ENCODE measurements at regions not wholly inside any gene's neighbourhood (a gene's known extent, or its start where the extent isn't known, plus 50 kb on each side); places are given as distances from the start of the nearest gene placed in this dataset.
A peak's percentile ranks its signal among the peaks of the same experiment; 100 is the strongest.

DNA sequence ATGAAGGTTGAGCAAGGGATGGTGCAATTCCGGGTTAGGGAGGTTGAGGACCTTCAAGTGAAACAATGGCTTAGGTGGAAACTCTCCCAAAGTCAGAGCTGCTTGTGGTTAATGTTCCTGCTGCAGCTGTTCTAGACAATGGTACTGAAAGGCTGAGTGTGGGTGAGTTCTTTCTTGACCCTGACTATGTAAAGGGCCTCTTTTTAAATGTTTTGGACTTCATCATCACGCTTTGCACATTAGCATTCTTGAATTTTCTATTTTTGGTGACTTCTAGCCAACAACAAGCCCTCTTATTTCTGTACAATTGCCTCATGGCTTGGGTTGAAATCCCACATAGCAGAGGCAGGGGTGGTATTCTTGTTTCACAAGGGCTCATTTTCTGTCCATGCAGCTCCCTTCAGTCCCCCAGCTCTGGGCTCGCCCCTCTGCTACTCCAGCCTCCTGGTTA, 136.3 kb upstream of the ANKRD55 start:
- no peaks in the 10 kb centered on the region for H3K79me2 ChIP-seq (ENCODE audit: control insufficient read depth, insufficient read depth, low read length, poor library complexity)
- H3K4ac ChIP-seq (ENCODE audit: low read depth, low read length) = no peak overlapping the region
- no peaks in the 10 kb centered on the region for H3K36me3 ChIP-seq (ENCODE audit: control insufficient read depth in 1 of 2, insufficient read depth in 2 of 2, low read length in 2 of 2)
- H3K14ac ChIP-seq (ENCODE audit: low read length) = no peak overlapping the region
- no peak overlapping the region for H3K27ac ChIP-seq (ENCODE audit: low read depth, low read length)
- no peak overlapping the region for H3K4me3 ChIP-seq (ENCODE audit: low read depth, low read length)
- no peak overlapping the region for H3K9ac ChIP-seq (ENCODE audit: low read length)
- no peaks in the 10 kb centered on the region for H3K9me3 ChIP-seq (ENCODE audit: insufficient read depth, low read depth, low read length)
- no peak overlapping the region for H2BK5ac ChIP-seq (ENCODE audit: low read depth, low read length, poor library complexity)
- no peak overlapping the region for H2AFZ ChIP-seq (ENCODE audit: insufficient read depth, low read length, poor library complexity)
- no peak overlapping the region for H4K8ac ChIP-seq (ENCODE audit: low read depth, low read length)
- H2BK120ac ChIP-seq (ENCODE audit: insufficient read depth, low read length, poor library complexity) = no peak overlapping the region
- H3K23ac ChIP-seq (ENCODE audit: low read length) = no peak overlapping the region
- peak overlapping the region; percentile 30 for H2AK5ac ChIP-seq (ENCODE audit: low read length)
- DNase-seq = no peak
- H4K12ac ChIP-seq (ENCODE audit: low read depth, low read length) = no peak overlapping the region
- H3K27me3 ChIP-seq (ENCODE audit: insufficient read depth, low read length) = no peaks in the 10 kb centered on the region
- H3K4me2 ChIP-seq (ENCODE audit: low read length) = no peak overlapping the region
- no peaks in the 10 kb centered on the region for H3K4me1 ChIP-seq (ENCODE audit: control insufficient read depth in 1 of 2, insufficient read depth in 2 of 2, low read length in 2 of 2)
- H2BK12ac ChIP-seq (ENCODE audit: low read length) = no peak overlapping the region
- no peak overlapping the region for H3K18ac ChIP-seq (ENCODE audit: low read length)
- no peak overlapping the region for H4K91ac ChIP-seq (ENCODE audit: low read depth, low read length)
- H3K79me1 ChIP-seq (ENCODE audit: low read length) = peaks cover 2% of the 10 kb centered on the region
- no CpG with 5 or more reads among the region's 3 CpGs for WGBS (ENCODE audit: extremely low coverage, insufficient coverage, insufficient read length)

DNA sequence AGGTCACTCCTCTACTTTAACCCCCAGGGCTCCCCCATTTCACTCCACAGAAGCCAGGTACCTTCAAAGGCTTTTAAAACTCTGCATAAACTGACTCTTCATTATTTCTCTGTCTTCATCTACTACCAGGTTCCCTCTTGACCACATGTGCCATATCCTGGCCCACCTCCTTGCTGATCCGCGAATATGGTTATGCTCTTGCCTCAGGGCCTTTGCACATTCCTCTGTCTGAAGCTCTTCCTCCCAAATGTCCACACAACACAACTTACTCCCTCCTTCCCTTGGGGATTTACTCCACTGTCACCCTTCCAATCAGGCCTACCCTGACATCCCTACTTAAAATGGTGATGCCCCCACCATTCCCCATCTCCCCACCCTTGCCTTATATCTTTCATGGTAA, 134.6 kb upstream of the ANKRD55 start:
- Histone ChIP-seq H3K79me2 (ENCODE audit: control insufficient read depth, insufficient read depth, low read length, poor library complexity) (no peaks in the 10 kb centered on the region), H3K4me1 (ENCODE audit: control insufficient read depth in 1 of 2, insufficient read depth in 2 of 2, low read length in 2 of 2) (no peaks in the 10 kb centered on the region), H2AFZ (ENCODE audit: insufficient read depth, low read length, poor library complexity) (no peak overlapping the region), H3K14ac (ENCODE audit: low read length) (no peak overlapping the region), H2BK12ac (ENCODE audit: low read length) (no peak overlapping the region), H3K23ac (ENCODE audit: low read length) (no peak overlapping the region), H4K91ac (ENCODE audit: low read depth, low read length) (no peak overlapping the region), H3K18ac (ENCODE audit: low read length) (no peak overlapping the region), H3K4me3 (ENCODE audit: low read depth, low read length) (no peak overlapping the region), H3K27ac (ENCODE audit: low read depth, low read length) (no peak overlapping the region), H3K27me3 (ENCODE audit: insufficient read depth, low read length) (no peaks in the 10 kb centered on the region), H4K12ac (ENCODE audit: low read depth, low read length) (no peak overlapping the region), H3K36me3 (ENCODE audit: control insufficient read depth in 1 of 2, insufficient read depth in 2 of 2, low read length in 2 of 2) (no peaks in the 10 kb centered on the region), H4K8ac (ENCODE audit: low read depth, low read length) (peak overlapping the region; percentile 45), H3K4me2 (ENCODE audit: low read length) (no peak overlapping the region), H3K9me3 (ENCODE audit: insufficient read depth, low read depth, low read length) (no peaks in the 10 kb centered on the region), H3K4ac (ENCODE audit: low read depth, low read length) (no peak overlapping the region), H3K9ac (ENCODE audit: low read length) (no peak overlapping the region), H2BK120ac (ENCODE audit: insufficient read depth, low read length, poor library complexity) (peak overlapping the region; percentile 33), H3K79me1 (ENCODE audit: low read length) (peaks cover 2% of the 10 kb centered on the region), H2BK5ac (ENCODE audit: low read depth, low read length, poor library complexity) (no peak overlapping the region), H2AK5ac (ENCODE audit: low read length) (no peak overlapping the region)
- no CpG with 5 or more reads among the region's 2 CpGs for WGBS (ENCODE audit: extremely low coverage, insufficient coverage, insufficient read length)
- DNase-seq = no peak

DNA sequence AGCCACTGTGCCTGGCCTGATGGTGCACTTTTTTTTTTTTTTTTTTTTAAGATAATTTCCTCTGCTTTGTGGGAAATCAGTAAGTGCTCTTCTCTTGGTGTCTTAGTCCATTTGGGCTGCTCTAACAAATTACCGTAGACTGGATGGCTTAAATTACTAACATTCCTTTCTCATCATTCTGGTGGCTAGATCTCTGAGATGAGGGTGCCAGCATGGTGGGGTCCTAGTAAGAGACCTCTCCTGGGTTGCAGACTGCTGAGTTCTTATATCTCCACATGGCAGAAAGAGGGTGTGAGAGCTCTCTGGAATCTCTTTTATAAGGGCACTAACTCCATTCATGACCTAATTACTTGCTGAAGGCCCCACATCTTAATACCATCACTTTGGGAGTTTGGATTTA, 133.9 kb upstream of the ANKRD55 start:
- WGBS (ENCODE audit: extremely low coverage, insufficient coverage, insufficient read length) = no CpG with 5 or more reads among the region's 1 CpG
- no peak overlapping the region for H3K4me3 ChIP-seq (ENCODE audit: low read depth, low read length)
- H3K23ac ChIP-seq (ENCODE audit: low read length) = no peak overlapping the region
- peaks cover 2% of the 10 kb centered on the region for H3K79me1 ChIP-seq (ENCODE audit: low read length)
- DNase-seq = peak; percentile 92 to 95
- no peaks in the 10 kb centered on the region for H3K27me3 ChIP-seq (ENCODE audit: insufficient read depth, low read length)
- peak overlapping the region; percentile 38 for H2BK12ac ChIP-seq (ENCODE audit: low read length)
- H2AK5ac ChIP-seq (ENCODE audit: low read length) = no peak overlapping the region
- no peaks in the 10 kb centered on the region for H3K79me2 ChIP-seq (ENCODE audit: control insufficient read depth, insufficient read depth, low read length, poor library complexity)
- no peaks in the 10 kb centered on the region for H3K9me3 ChIP-seq (ENCODE audit: insufficient read depth, low read depth, low read length)
- H3K14ac ChIP-seq (ENCODE audit: low read length) = no peak overlapping the region
- H3K9ac ChIP-seq (ENCODE audit: low read length) = no peak overlapping the region
- no peaks in the 10 kb centered on the region for H3K36me3 ChIP-seq (ENCODE audit: control insufficient read depth in 1 of 2, insufficient read depth in 2 of 2, low read length in 2 of 2)
- H2BK5ac ChIP-seq (ENCODE audit: low read depth, low read length, poor library complexity) = no peak overlapping the region
- H2BK120ac ChIP-seq (ENCODE audit: insufficient read depth, low read length, poor library complexity) = no peak overlapping the region
- H4K8ac ChIP-seq (ENCODE audit: low read depth, low read length) = no peak overlapping the region
- H3K27ac ChIP-seq (ENCODE audit: low read depth, low read length) = no peak overlapping the region
- H3K4ac ChIP-seq (ENCODE audit: low read depth, low read length) = no peak overlapping the region
- no peak overlapping the region for H3K18ac ChIP-seq (ENCODE audit: low read length)
- no peak overlapping the region for H2AFZ ChIP-seq (ENCODE audit: insufficient read depth, low read length, poor library complexity)
- no peak overlapping the region for H3K4me2 ChIP-seq (ENCODE audit: low read length)
- no peak overlapping the region for H4K91ac ChIP-seq (ENCODE audit: low read depth, low read length)
- no peak overlapping the region for H4K12ac ChIP-seq (ENCODE audit: low read depth, low read length)
- no peaks in the 10 kb centered on the region for H3K4me1 ChIP-seq (ENCODE audit: control insufficient read depth in 1 of 2, insufficient read depth in 2 of 2, low read length in 2 of 2)

DNA sequence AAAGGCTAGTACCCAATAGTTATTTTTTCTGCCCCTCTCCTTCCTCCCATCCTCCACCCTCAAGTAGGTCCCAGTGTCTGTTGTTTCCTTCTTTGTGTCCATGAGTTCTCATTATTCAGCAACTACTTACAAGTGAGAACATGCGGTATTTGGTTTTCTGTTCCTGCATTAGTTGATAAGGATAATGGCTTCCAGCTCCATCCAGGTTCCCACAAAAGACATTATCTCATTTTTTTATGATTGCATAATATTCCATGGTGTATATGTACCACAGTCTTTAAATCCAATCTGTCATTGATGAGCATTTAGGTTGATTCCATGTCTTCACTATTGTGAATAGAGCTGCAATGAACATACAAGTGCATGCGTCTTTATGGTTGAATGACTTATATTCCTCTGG, 128.3 kb upstream of the ANKRD55 start:
- no peak for DNase-seq
- no peak overlapping the region for H3K18ac ChIP-seq (ENCODE audit: low read length)
- no peak overlapping the region for H3K14ac ChIP-seq (ENCODE audit: low read length)

More for the DNA sequence above, 128.3 kb upstream of the ANKRD55 start:
- no peak overlapping the region for H2BK120ac ChIP-seq (ENCODE audit: insufficient read depth, low read length, poor library complexity)
- H3K4me1 ChIP-seq (ENCODE audit: control insufficient read depth in 1 of 2, insufficient read depth in 2 of 2, low read length in 2 of 2) = peaks cover 0 to 10% of the 10 kb centered on the region in 2 experiments
- H3K27me3 ChIP-seq (ENCODE audit: insufficient read depth, low read length) = no peaks in the 10 kb centered on the region
- H4K12ac ChIP-seq (ENCODE audit: low read depth, low read length) = no peak overlapping the region
- WGBS (ENCODE audit: extremely low coverage, insufficient coverage, insufficient read length) = no CpG with 5 or more reads among the region's 2 CpGs
- H3K79me2 ChIP-seq (ENCODE audit: control insufficient read depth, insufficient read depth, low read length, poor library complexity) = no peaks in the 10 kb centered on the region
- no peak overlapping the region for H3K4me3 ChIP-seq (ENCODE audit: low read depth, low read length)
- no peak overlapping the region for H3K27ac ChIP-seq (ENCODE audit: low read depth, low read length)
- no peak overlapping the region for H2BK5ac ChIP-seq (ENCODE audit: low read depth, low read length, poor library complexity)
- no peak overlapping the region for H3K9ac ChIP-seq (ENCODE audit: low read length)
- no peak overlapping the region for H2AFZ ChIP-seq (ENCODE audit: insufficient read depth, low read length, poor library complexity)
- no peak overlapping the region for H3K23ac ChIP-seq (ENCODE audit: low read length)
- H4K91ac ChIP-seq (ENCODE audit: low read depth, low read length) = no peak overlapping the region
- no peaks in the 10 kb centered on the region for H3K36me3 ChIP-seq (ENCODE audit: control insufficient read depth in 1 of 2, insufficient read depth in 2 of 2, low read length in 2 of 2)
- no peaks in the 10 kb centered on the region for H3K9me3 ChIP-seq (ENCODE audit: insufficient read depth, low read depth, low read length)
- H4K8ac ChIP-seq (ENCODE audit: low read depth, low read length) = no peak overlapping the region
- no peaks in the 10 kb centered on the region for H3K79me1 ChIP-seq (ENCODE audit: low read length)
- H3K4me2 ChIP-seq (ENCODE audit: low read length) = no peak overlapping the region
- H3K4ac ChIP-seq (ENCODE audit: low read depth, low read length) = no peak overlapping the region
- no peak overlapping the region for H2AK5ac ChIP-seq (ENCODE audit: low read length)
- no peak overlapping the region for H2BK12ac ChIP-seq (ENCODE audit: low read length)
